DOHH2 (cell line): ENCODE measurements at regions not wholly inside any gene's neighbourhood (a gene's known extent, or its start where the extent isn't known, plus 50 kb on each side); places are given as distances from the start of the nearest gene placed in this dataset.

Experiments used
- H3F3A ChIP-seq: fragments of 200-600 bp; sonication (generic), shearing (Covaris generic); 2 replicates; pipeline ENCODE4 v1.6.0; 2016; ENCODE audit warnings: antibody characterized with exemption, mild to moderate bottlenecking; ENCODE audit not compliant: control insufficient read depth, insufficient read depth
- H3K27ac ChIP-seq: fragments of 200-600 bp; sonication (generic); 2 replicates; pipeline ENCODE4 v1.5.1; 2014; ENCODE audit warnings: low read depth, mild to moderate bottlenecking, low read length, moderate library complexity
- H3K27me3 ChIP-seq: fragments of 200-600 bp; sonication (generic); 2 replicates; pipeline ENCODE4 v1.6.1; 2014; ENCODE audit warnings: mild to moderate bottlenecking, low read length, mixed read lengths; ENCODE audit not compliant: control insufficient read depth
- H3K36me3 ChIP-seq: fragments of 200-600 bp; sonication (generic); 2 replicates; pipeline ENCODE4 v1.6.1; 2014; ENCODE audit warnings: mild to moderate bottlenecking, low read length, moderate library complexity, mixed read lengths; ENCODE audit not compliant: control insufficient read depth
- H3K4me1 ChIP-seq: fragments of 200-600 bp; sonication (generic); 2 replicates; pipeline ENCODE4 v1.6.1; 2014; ENCODE audit warnings: mild to moderate bottlenecking, low read length, mixed read lengths; ENCODE audit not compliant: control insufficient read depth
- H3K4me2 ChIP-seq: fragments of 200-600 bp; sonication (generic); 2 replicates; pipeline ENCODE4 v1.6.0; 2014; ENCODE audit warnings: mild to moderate bottlenecking, low read length, moderate library complexity
- H3K4me3 ChIP-seq: fragments of 200-600 bp; sonication (generic); 2 replicates; pipeline ENCODE4 v1.5.1; 2014; ENCODE audit warnings: mild to moderate bottlenecking, low read length, mixed read lengths
- H3K79me2 ChIP-seq: fragments of 200-600 bp; sonication (generic); 2 replicates; pipeline ENCODE4 v1.6.1; 2014; ENCODE audit warnings: mild to moderate bottlenecking, low read length, mixed read lengths; ENCODE audit not compliant: control insufficient read depth
- H3K9me2 ChIP-seq: fragments of 200-600 bp; sonication (generic); replicated peaks from 2 replicates; pipeline ENCODE4 v1.6.1; 2014; ENCODE audit warnings: mild to moderate bottlenecking, low read length, mixed read lengths; ENCODE audit not compliant: control insufficient read depth
- H3K9me3 ChIP-seq: fragments of 200-600 bp; sonication (generic); 2 replicates; pipeline ENCODE4 v1.6.1; 2014; ENCODE audit warnings: antibody characterized with exemption, low read length, mixed read lengths; ENCODE audit not compliant: control insufficient read depth, insufficient read depth
- H4K20me1 ChIP-seq: fragments of 200-600 bp; sonication (generic); 2 replicates; pipeline ENCODE4 v1.6.0; 2014; ENCODE audit warnings: low read depth, mild to moderate bottlenecking, antibody characterized with exemption, low read length, moderate library complexity; ENCODE audit not compliant: control insufficient read depth, insufficient read depth
- EZH2phosphoT487 ChIP-seq: fragments of 200-600 bp; sonication (generic); IDR thresholded peaks from 2 replicates; pipeline ENCODE4 v1.6.1; 2017; ENCODE audit warnings: borderline replicate concordance, mild to moderate bottlenecking, antibody characterized with exemption, low read length, moderate library complexity, mixed read lengths
- TF ChIP-seq, protein P1 (sequence below): fragments of 200-600 bp; sonication (generic); IDR thresholded peaks from one replicate; pipeline ENCODE4 v1.5.1; 2014; ENCODE audit warnings: antibody characterized with exemption, mild to moderate bottlenecking, low read depth, low read length; ENCODE audit not compliant: poor library complexity, severe bottlenecking

DNA sequence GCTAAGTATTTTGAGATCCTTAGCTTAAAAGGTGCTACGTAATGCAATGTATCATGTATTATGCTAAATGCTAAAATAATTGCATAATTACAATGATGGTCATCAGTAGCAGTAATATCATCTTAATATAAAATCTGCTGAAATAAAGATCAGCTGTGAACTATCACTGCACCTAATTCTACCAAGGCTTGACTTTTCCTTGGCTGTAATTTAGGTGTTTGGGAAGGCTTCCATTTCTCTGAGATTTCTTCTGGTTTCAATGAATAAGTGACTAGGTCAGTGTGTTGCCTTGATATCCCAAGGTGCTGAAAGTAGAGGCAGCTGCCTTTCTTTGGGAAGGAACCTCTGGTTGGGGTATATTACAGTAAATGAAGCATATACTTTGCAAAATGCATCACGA, 376.1 kb downstream of the STK39 start:
- H3K4me1 ChIP-seq = no peaks in the 10 kb centered on the region

DNA sequence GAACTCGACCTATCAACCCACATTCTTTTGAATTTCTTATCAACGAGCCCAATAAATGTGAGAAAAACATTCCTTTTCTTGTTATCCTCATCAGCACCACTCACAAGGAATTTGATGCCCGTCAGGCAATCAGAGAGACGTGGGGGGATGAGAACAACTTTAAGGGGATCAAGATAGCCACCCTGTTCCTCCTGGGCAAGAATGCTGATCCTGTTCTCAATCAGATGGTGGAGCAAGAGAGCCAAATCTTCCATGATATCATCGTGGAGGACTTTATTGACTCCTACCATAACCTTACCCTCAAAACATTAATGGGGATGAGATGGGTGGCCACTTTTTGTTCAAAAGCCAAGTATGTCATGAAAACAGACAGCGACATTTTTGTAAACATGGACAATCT, 378.2 kb downstream of the STK39 start:
- H3K27me3 ChIP-seq = no peaks in the 10 kb centered on the region
- H3K4me1 ChIP-seq = no peaks in the 10 kb centered on the region
- H3K4me2 ChIP-seq = no peak overlapping the region
- H3K36me3 ChIP-seq = no peaks in the 10 kb centered on the region
- no peaks in the 10 kb centered on the region for H3K9me3 ChIP-seq
- no peaks in the 10 kb centered on the region for H3F3A ChIP-seq
- H3K79me2 ChIP-seq = no peaks in the 10 kb centered on the region
- H3K27ac ChIP-seq = no peak overlapping the region
- TF ChIP-seq, protein P1, sequence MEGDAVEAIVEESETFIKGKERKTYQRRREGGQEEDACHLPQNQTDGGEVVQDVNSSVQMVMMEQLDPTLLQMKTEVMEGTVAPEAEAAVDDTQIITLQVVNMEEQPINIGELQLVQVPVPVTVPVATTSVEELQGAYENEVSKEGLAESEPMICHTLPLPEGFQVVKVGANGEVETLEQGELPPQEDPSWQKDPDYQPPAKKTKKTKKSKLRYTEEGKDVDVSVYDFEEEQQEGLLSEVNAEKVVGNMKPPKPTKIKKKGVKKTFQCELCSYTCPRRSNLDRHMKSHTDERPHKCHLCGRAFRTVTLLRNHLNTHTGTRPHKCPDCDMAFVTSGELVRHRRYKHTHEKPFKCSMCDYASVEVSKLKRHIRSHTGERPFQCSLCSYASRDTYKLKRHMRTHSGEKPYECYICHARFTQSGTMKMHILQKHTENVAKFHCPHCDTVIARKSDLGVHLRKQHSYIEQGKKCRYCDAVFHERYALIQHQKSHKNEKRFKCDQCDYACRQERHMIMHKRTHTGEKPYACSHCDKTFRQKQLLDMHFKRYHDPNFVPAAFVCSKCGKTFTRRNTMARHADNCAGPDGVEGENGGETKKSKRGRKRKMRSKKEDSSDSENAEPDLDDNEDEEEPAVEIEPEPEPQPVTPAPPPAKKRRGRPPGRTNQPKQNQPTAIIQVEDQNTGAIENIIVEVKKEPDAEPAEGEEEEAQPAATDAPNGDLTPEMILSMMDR = no peak
- no peak for TF ChIP-seq EZH2phosphoT487
- H4K20me1 ChIP-seq = no peaks in the 10 kb centered on the region
- H3K9me2 ChIP-seq = no peaks in the 10 kb centered on the region
- H3K4me3 ChIP-seq = no peak overlapping the region

More for the DNA sequence above, 376.1 kb downstream of the STK39 start:
- no peaks in the 10 kb centered on the region for H3K27me3 ChIP-seq
- no peaks in the 10 kb centered on the region for H4K20me1 ChIP-seq
- no peaks in the 10 kb centered on the region for H3K79me2 ChIP-seq
- H3K36me3 ChIP-seq = no peaks in the 10 kb centered on the region
- H3K9me3 ChIP-seq = no peaks in the 10 kb centered on the region
- no peak overlapping the region for H3K27ac ChIP-seq
- H3K9me2 ChIP-seq = no peaks in the 10 kb centered on the region
- no peak overlapping the region for H3K4me2 ChIP-seq
- H3F3A ChIP-seq = no peaks in the 10 kb centered on the region
- no peak for TF ChIP-seq EZH2phosphoT487
- TF ChIP-seq, protein P1 = no peak
- no peak overlapping the region for H3K4me3 ChIP-seq

GRCh38 chr2:167863377-167863776, 384.0 kb downstream of the STK39 start:
- no peaks in the 10 kb centered on the region for H3K9me3 ChIP-seq
- no peaks in the 10 kb centered on the region for H3K79me2 ChIP-seq
- H3F3A ChIP-seq = no peaks in the 10 kb centered on the region
- no peak overlapping the region for H3K4me3 ChIP-seq
- H3K9me2 ChIP-seq = no peaks in the 10 kb centered on the region
- no peak overlapping the region for H3K4me2 ChIP-seq
- H4K20me1 ChIP-seq = no peaks in the 10 kb centered on the region
- no peaks in the 10 kb centered on the region for H3K4me1 ChIP-seq
- H3K27me3 ChIP-seq = no peaks in the 10 kb centered on the region
- no peak for TF ChIP-seq EZH2phosphoT487
- TF ChIP-seq, protein P1 = no peak
- H3K27ac ChIP-seq = no peak overlapping the region
- H3K36me3 ChIP-seq = no peaks in the 10 kb centered on the region

GRCh38 chr2:167862782-167863181, 384.6 kb downstream of the STK39 start:
- Histone ChIP-seq H3K4me2 (no peak overlapping the region), H3K4me3 (no peak overlapping the region), H3K36me3 (no peaks in the 10 kb centered on the region), H3F3A (no peaks in the 10 kb centered on the region), H4K20me1 (no peaks in the 10 kb centered on the region), H3K4me1 (no peaks in the 10 kb centered on the region), H3K9me2 (no peaks in the 10 kb centered on the region), H3K9me3 (no peaks in the 10 kb centered on the region), H3K27ac (no peak overlapping the region), H3K27me3 (no peaks in the 10 kb centered on the region), H3K79me2 (no peaks in the 10 kb centered on the region)
- TF ChIP-seq, protein P1 = no peak
- no peak for TF ChIP-seq EZH2phosphoT487
